ENCODE measurements at regions not wholly inside any gene's neighbourhood (a gene's known extent, or its start where the extent isn't known, plus 50 kb on each side); places are given as distances from the start of the nearest gene placed in this dataset.
A peak's percentile ranks its signal among the peaks of the same experiment; 100 is the strongest.
"Not testable (repeated sequence)": the region's sequence is repeated elsewhere in the genome, so short reads cannot be mapped to it uniquely, and the experiment has no call there.

GRCh38 chr5:30479104-30479503, 714.4 kb upstream of the CDH6 start:
- DNase-seq: no peak

GRCh38 chr5:30475429-30475828, 718.1 kb upstream of the CDH6 start:
- no peak for DNase-seq

- no peak for DNase-seq
Measured at GRCh38 chr5:30469691-30470090, 723.8 kb upstream of the CDH6 start.

GRCh38 chr5:30458681-30459080, 734.8 kb upstream of the CDH6 start:
- no peak for DNase-seq

- not testable (repeated sequence) for DNase-seq
Measured at GRCh38 chr5:30455484-30455883, 738.0 kb upstream of the CDH6 start.

- DNase-seq: no peak
Measured at GRCh38 chr5:30453168-30453567, 740.3 kb upstream of the CDH6 start.

- DNase-seq: no peak
Measured at GRCh38 chr5:30450153-30450552, 743.3 kb upstream of the CDH6 start.

- DNase-seq: no peak
Measured at GRCh38 chr5:30447431-30447830, 746.1 kb upstream of the CDH6 start.

- no peak for DNase-seq
Measured at GRCh38 chr5:30446456-30446855, 747.0 kb upstream of the CDH6 start.

- DNase-seq: no peak
Measured at GRCh38 chr5:30438785-30439184, 754.7 kb upstream of the CDH6 start.

- no peak for DNase-seq
Measured at GRCh38 chr5:30436691-30437090, 756.8 kb upstream of the CDH6 start.

GRCh38 chr5:30428866-30429407, 764.5 kb upstream of the CDH6 start:
- not testable (repeated sequence) for DNase-seq

- DNase-seq: no peak
Measured at GRCh38 chr5:30414078-30414477, 779.4 kb upstream of the CDH6 start.

GRCh38 chr5:30413540-30413939, 779.9 kb upstream of the CDH6 start:
- DNase-seq: no peak

- DNase-seq: no peak
Measured at GRCh38 chr5:30405821-30406220, 787.7 kb upstream of the CDH6 start.

- DNase-seq: peak; percentile 10
Measured at GRCh38 chr5:30401479-30402058, 791.9 kb upstream of the CDH6 start.

- no peak for DNase-seq
Measured at GRCh38 chr5:30398423-30398822, 795.1 kb upstream of the CDH6 start.

- no peak for DNase-seq
Measured at GRCh38 chr5:30392897-30393296, 800.6 kb upstream of the CDH6 start.

GRCh38 chr5:30390095-30390494, 803.4 kb upstream of the CDH6 start:
- DNase-seq: no peak

GRCh38 chr5:30387974-30388632, 805.4 kb upstream of the CDH6 start:
- no peak for DNase-seq

GRCh38 chr5:30385754-30386153, 807.7 kb upstream of the CDH6 start:
- DNase-seq: no peak

GRCh38 chr5:30384171-30384570, 809.3 kb upstream of the CDH6 start:
- no peak for DNase-seq

GRCh38 chr5:30380228-30380627, 813.3 kb upstream of the CDH6 start:
- no peak for DNase-seq

- DNase-seq: no peak
Measured at GRCh38 chr5:30376848-30377247, 816.6 kb upstream of the CDH6 start.
